ENCODE measurements at regions not wholly inside any gene's neighbourhood (a gene's known extent, or its start where the extent isn't known, plus 50 kb on each side); places are given as distances from the start of the nearest gene placed in this dataset.
"Not testable (repeated sequence)": the region's sequence is repeated elsewhere in the genome, so short reads cannot be mapped to it uniquely, and the experiment has no call there.

- no peaks in the 10 kb centered on the region for H3K9me3 ChIP-seq
- H3K27me3 ChIP-seq, result no peaks in the 10 kb centered on the region
- intact Hi-C loops (cut with DNase I), result no loop called here
- DNase-seq (ENCODE audit: extremely low spot score in 2 of 2), result no peak
- H3K27ac ChIP-seq, result no peak overlapping the region
- H3K4me1 ChIP-seq, result no peaks in the 10 kb centered on the region
- TF ChIP-seq POLR2A (IDR thresholded peaks at IDR 0.05) (no peak), POLR2AphosphoS5 (IDR thresholded peaks at IDR 0.05; ENCODE audit: insufficient read depth in 1 of 2, low read depth in 1 of 2) (no peak)
- TF ChIP-seq, protein P1, sequence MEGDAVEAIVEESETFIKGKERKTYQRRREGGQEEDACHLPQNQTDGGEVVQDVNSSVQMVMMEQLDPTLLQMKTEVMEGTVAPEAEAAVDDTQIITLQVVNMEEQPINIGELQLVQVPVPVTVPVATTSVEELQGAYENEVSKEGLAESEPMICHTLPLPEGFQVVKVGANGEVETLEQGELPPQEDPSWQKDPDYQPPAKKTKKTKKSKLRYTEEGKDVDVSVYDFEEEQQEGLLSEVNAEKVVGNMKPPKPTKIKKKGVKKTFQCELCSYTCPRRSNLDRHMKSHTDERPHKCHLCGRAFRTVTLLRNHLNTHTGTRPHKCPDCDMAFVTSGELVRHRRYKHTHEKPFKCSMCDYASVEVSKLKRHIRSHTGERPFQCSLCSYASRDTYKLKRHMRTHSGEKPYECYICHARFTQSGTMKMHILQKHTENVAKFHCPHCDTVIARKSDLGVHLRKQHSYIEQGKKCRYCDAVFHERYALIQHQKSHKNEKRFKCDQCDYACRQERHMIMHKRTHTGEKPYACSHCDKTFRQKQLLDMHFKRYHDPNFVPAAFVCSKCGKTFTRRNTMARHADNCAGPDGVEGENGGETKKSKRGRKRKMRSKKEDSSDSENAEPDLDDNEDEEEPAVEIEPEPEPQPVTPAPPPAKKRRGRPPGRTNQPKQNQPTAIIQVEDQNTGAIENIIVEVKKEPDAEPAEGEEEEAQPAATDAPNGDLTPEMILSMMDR (IDR thresholded peaks at IDR 0.05), result no peak
- no peak overlapping the region for H3K4me3 ChIP-seq
- no peaks in the 10 kb centered on the region for H3K36me3 ChIP-seq
These were observed 172.7 kb upstream of the NOL4 start for GRCh38 chr18:34397286-34397896.

GRCh38 chr18:34399892-34400291 is 175.2 kb upstream of the NOL4 start:
- no peak overlapping the region for H3K27ac ChIP-seq
- TF ChIP-seq POLR2A (IDR thresholded peaks at IDR 0.05), result no peak
- no peak for TF ChIP-seq POLR2AphosphoS5 (IDR thresholded peaks at IDR 0.05; ENCODE audit: insufficient read depth in 1 of 2, low read depth in 1 of 2)
- TF ChIP-seq, protein P1 (IDR thresholded peaks at IDR 0.05), result no peak
- H3K27me3 ChIP-seq, result no peaks in the 10 kb centered on the region
- H3K9me3 ChIP-seq, result no peaks in the 10 kb centered on the region
- H3K4me1 ChIP-seq, result no peaks in the 10 kb centered on the region
- no peaks in the 10 kb centered on the region for H3K36me3 ChIP-seq
- DNase-seq (ENCODE audit: extremely low spot score in 2 of 2), result no peak
- H3K4me3 ChIP-seq, result no peak overlapping the region
- intact Hi-C loops (cut with DNase I), result no loop called here

DNA sequence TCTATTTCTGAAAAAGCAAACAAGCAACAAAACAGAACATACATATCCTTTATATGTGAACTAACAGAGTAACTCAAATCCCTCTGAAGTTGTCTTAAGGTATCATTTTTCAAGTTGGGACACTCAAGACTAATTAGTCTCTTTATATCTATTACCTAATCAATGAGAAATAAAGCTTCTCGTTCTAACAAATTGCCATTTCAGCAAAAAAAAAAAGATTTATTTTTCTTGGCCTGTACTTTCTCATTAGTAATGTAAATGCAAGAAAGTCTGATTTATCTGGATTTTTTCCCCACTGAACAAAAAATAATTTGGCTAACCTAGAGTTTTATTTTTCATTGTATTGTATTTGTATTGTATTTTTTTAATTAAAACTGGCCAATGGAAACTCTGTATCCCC is 176.1 kb upstream of the NOL4 start:
- TF ChIP-seq, protein P1 (IDR thresholded peaks at IDR 0.05), result no peak
- TF ChIP-seq POLR2AphosphoS5 (IDR thresholded peaks at IDR 0.05; ENCODE audit: insufficient read depth in 1 of 2, low read depth in 1 of 2) (no peak), POLR2A (IDR thresholded peaks at IDR 0.05) (no peak)
- Histone ChIP-seq H3K27ac (no peak overlapping the region), H3K27me3 (no peaks in the 10 kb centered on the region), H3K4me1 (no peaks in the 10 kb centered on the region), H3K36me3 (no peaks in the 10 kb centered on the region), H3K9me3 (no peaks in the 10 kb centered on the region), H3K4me3 (no peak overlapping the region)
- no peak for DNase-seq (ENCODE audit: extremely low spot score in 2 of 2)
- intact Hi-C loops (cut with DNase I), result no loop called here

GRCh38 chr18:34401775-34402174 is 177.1 kb upstream of the NOL4 start:
- TF ChIP-seq, protein P1 (IDR thresholded peaks at IDR 0.05), result no peak
- TF ChIP-seq POLR2A (IDR thresholded peaks at IDR 0.05) (no peak), POLR2AphosphoS5 (IDR thresholded peaks at IDR 0.05; ENCODE audit: insufficient read depth in 1 of 2, low read depth in 1 of 2) (no peak)
- no peaks in the 10 kb centered on the region for H3K9me3 ChIP-seq
- no peak for DNase-seq (ENCODE audit: extremely low spot score in 2 of 2)
- H3K4me3 ChIP-seq, result no peak overlapping the region
- H3K27ac ChIP-seq, result no peak overlapping the region
- H3K4me1 ChIP-seq, result no peaks in the 10 kb centered on the region
- intact Hi-C loops (cut with DNase I), result no loop called here
- no peaks in the 10 kb centered on the region for H3K27me3 ChIP-seq
- no peaks in the 10 kb centered on the region for H3K36me3 ChIP-seq

DNA sequence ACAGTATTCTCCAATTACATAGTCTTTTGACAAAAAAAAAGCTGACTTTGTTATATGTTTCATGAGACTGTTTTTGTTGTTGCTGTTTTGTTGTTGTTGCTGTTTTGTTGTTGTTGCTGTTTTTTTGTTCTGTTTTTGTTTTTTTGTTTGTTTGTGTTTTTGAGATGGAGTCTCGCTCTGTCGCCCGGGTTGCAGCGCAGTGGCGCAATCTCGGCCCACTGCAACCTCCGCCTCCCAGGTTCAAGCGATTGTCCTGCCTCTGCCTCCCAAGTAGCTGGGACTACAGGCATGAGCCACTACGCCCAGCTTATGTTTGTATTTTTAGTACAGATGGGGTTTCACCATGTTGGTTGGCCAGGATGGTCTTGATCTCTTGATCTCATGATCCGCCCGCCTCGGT is 182.8 kb upstream of the NOL4 start:
- H3K9me3 ChIP-seq; H3K4me3 ChIP-seq; H3K4me1 ChIP-seq; H3K36me3 ChIP-seq; H3K27me3 ChIP-seq; intact Hi-C loops (cut with DNase I); DNase-seq (ENCODE audit: extremely low spot score in 2 of 2); H3K27ac ChIP-seq: not testable (repeated sequence)
